Urinary bladder (tissue), 3 donors: ENCODE measurements at regions not wholly inside any gene's neighbourhood (a gene's known extent, or its start where the extent isn't known, plus 50 kb on each side); places are given as distances from the start of the nearest gene placed in this dataset.
"Not testable (repeated sequence)": the region's sequence is repeated elsewhere in the genome, so short reads cannot be mapped to it uniquely, and the experiment has no call there.

Source experiments
- DNase-seq: peaks from one replicate; pipeline ENCODE4 v3.0.0-alpha.2; 2015; ENCODE audit errors: extremely low spot score
- H3K27ac ChIP-seq: one replicate; pipeline ENCODE4 v1.5.1; 2013; ENCODE audit warnings: low read depth, mild to moderate bottlenecking, moderate library complexity
- H3K36me3 ChIP-seq: one replicate; pipeline ENCODE4 v1.6.1; 2013; ENCODE audit warnings: mild to moderate bottlenecking, moderate library complexity; ENCODE audit not compliant: insufficient read depth
- H3K4me1 ChIP-seq: one replicate; pipeline ENCODE4 v1.6.1; 2013; ENCODE audit warnings: mild to moderate bottlenecking, moderate library complexity; ENCODE audit not compliant: insufficient read depth
- H3K4me3 ChIP-seq: one replicate; pipeline ENCODE4 v1.5.1; 2013; ENCODE audit warnings: low read depth, low read length
- WGBS: extraction: QIAGEN DNeasy Blood & Tissue Kit; methylation state at CpG from one replicate; pipeline ENCODE4 v1.1.7; 2013; 5-methylcytosine and 5-hydroxymethylcytosine counted together
- donor health status: healthy with polysubstance abuse.
- donor health status: healthy.

DNA sequence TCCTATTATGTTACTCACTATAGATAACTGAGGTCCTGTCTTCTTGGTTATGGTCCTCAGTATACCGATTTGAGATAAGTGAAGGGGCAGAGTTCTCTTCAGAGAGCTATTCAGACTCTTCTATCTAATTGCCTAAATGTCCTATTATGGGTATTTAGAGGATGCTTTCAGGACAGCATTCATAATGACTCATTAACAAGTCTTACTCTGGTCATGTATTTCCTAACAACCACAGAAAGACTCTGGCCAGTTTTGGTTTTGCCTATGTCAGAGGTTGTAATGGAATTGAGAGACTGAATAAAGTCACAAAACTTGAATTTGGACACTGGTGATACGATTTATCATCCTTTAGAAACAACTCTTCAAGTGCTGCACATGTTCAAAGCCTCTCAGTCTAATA, 1233.0 kb downstream of the JRKL start:
- Histone ChIP-seq H3K4me3 (no peak overlapping the region), H3K4me1 (no peaks in the 10 kb centered on the region), H3K27ac (no peak overlapping the region), H3K36me3 (no peaks in the 10 kb centered on the region)
- DNase-seq = no peak
- WGBS = 76% methylated on average over 2 of the region's 2 CpGs

DNA sequence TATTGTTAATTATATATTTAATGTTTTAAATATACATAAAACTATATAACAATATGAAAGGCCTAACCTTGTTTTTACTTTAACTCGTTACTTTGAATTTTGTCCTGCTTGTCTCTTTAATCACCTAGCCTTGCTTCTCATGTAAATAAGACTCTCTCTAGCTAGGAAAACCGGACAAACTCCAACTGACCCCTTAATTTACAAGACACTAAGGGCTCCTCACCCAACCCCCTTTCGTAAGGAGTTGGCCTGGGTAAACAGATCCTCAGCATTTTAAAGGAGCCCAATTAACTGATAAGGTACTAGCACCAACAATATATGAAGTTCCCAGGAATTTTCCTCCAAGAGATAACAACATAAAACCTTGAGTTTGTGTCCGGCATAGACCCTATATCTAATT, 1246.9 kb downstream of the JRKL start:
- WGBS = 61% methylated on average over 4 of the region's 4 CpGs
- H3K27ac ChIP-seq, H3K4me1 ChIP-seq, H3K4me3 ChIP-seq, H3K36me3 ChIP-seq, DNase-seq: not testable (repeated sequence)

DNA sequence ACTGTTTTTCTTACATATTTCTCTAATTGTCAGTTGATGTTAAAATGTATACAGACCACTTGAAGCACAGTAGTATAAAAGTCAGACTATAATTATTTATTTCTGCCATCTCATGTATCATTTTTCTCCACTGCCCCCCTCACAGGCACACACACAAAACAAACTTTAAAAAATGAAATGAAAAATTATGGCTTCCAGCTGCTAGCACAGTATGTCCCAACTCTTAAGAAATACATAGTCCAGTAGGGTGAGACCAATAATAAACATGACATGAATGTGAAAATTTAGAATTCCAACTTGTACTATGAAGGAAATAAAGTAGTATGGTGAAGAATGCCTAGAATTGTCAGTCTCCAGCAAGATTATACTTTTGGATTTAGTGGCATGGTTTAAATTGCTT, 1247.9 kb downstream of the JRKL start:
- Histone ChIP-seq H3K27ac (no peak overlapping the region), H3K4me3 (no peak overlapping the region), H3K4me1 (no peaks in the 10 kb centered on the region), H3K36me3 (no peaks in the 10 kb centered on the region)
- DNase-seq = no peak

DNA sequence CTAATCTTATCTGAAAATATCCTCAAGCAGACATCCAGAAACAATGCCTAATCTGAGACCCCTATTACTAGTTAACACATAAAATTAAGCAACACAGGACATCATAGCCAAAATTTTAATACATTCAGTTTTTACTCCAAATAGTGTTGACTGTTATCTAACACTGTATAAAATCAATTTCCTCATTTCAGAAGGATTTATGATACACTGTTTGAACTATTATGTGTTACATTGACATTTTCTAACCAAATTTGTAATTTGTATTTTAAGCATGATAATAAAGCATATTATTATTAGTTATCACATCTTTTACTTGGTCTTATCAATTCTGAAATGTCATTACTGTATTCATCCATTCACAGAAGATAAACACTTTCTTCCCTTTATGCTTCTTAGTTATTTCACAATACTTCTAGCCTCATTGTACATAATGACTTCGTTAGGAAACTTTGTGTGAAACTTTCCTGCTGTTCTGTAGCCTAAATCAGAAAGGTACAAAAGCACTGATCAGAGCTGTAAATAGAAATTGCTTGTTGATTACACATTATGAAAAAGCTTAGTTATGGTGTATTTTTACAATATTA, 1248.9 kb downstream of the JRKL start:
- Histone ChIP-seq H3K4me3 (no peak overlapping the region), H3K27ac (no peak overlapping the region), H3K36me3 (no peaks in the 10 kb centered on the region), H3K4me1 (no peaks in the 10 kb centered on the region)
- WGBS = 48% methylated on average over 1 of the region's 1 CpG
- no peak for DNase-seq

DNA sequence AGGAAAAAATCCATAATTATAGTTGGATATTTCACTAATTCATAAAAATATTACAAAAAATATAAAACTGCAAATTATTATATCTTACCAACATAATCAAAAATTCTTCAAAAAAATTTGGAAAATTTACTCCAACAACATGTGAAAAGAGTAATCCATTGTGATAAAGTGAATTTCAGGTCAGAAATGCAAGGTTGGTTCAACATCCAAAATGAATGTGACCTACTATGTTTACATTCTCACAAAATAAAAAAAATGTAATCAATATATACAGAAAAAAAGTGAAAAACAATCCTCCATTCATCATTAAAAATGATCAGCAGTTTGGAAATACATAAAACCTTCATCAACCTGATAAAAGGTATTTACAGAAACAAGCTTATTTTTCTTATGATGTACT, 1252.2 kb downstream of the JRKL start:
- H3K36me3 ChIP-seq = no peaks in the 10 kb centered on the region
- DNase-seq = no peak
- no peaks in the 10 kb centered on the region for H3K4me1 ChIP-seq

DNA sequence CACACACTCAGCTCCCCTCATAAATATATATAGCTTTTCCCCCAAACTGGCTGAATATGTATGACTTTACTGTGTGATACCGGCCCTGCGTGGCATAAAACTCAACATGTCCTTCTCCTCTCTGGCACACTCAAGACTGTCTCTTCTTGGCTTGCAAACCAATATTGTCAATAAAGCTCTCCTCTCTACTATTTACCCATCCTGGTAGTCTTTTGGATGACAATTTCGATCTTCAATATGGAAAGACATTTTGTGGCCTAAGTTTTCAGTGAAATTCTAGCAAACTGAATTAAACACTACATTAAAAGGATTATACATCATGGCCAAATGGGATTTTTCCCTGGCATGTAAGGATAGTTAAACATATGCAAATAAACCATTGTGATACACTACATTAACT, 1255.9 kb downstream of the JRKL start:
- Histone ChIP-seq H3K36me3 (no peaks in the 10 kb centered on the region), H3K4me1 (no peaks in the 10 kb centered on the region), H3K4me3 (no peak overlapping the region), H3K27ac (no peak overlapping the region)
- no peak for DNase-seq
- WGBS = 83% methylated on average over 3 of the region's 3 CpGs

More for the DNA sequence above, 1252.2 kb downstream of the JRKL start:
- Histone ChIP-seq H3K4me3 (no peak overlapping the region), H3K27ac (no peak overlapping the region)

DNA sequence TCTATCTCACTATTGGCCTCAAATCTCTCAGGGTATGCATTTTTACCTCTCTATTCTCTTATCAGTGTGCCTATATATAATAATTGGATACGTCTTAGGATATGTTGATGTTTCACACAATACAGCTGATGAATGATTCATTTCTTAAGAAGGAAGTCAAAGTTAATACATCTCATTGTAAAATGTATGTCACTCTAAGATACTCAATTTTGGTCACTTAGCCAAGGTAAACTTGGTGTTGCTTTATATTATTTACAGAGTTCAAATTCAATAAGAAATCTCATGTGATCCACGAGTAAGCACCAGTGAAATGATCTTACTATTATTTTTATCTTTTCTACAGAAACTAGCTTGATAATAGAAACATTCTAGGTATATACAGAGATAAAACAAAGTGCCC, 1266.5 kb downstream of the JRKL start:
- no peak overlapping the region for H3K4me3 ChIP-seq
- H3K4me1 ChIP-seq = no peaks in the 10 kb centered on the region
- H3K27ac ChIP-seq = no peak overlapping the region
- H3K36me3 ChIP-seq = no peaks in the 10 kb centered on the region
- WGBS = 37% methylated on average over 2 of the region's 2 CpGs
- DNase-seq = no peak

DNA sequence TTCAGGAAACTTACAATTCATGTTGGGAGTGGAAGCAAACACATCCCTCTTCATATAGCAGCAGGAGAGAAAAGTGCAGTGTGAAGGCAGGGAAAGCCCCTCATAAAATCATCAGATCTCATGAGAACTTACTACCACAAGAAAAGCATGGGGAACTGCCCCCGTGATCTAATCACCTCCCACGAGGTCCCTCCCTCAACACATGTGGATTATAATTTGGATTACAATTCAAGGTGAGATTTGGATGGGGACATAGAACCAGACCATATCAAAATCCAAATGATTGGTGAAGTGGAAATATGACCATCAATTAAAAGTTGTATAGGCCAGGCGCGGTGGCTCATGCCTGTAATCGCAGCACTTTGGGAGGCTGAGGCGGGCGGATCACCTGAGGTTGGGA, 1268.0 kb downstream of the JRKL start:
- no peak overlapping the region for H3K27ac ChIP-seq
- WGBS = 92% methylated on average over 7 of the region's 7 CpGs
- no peak overlapping the region for H3K4me3 ChIP-seq
- no peaks in the 10 kb centered on the region for H3K36me3 ChIP-seq
- no peak for DNase-seq
- H3K4me1 ChIP-seq = no peaks in the 10 kb centered on the region

DNA sequence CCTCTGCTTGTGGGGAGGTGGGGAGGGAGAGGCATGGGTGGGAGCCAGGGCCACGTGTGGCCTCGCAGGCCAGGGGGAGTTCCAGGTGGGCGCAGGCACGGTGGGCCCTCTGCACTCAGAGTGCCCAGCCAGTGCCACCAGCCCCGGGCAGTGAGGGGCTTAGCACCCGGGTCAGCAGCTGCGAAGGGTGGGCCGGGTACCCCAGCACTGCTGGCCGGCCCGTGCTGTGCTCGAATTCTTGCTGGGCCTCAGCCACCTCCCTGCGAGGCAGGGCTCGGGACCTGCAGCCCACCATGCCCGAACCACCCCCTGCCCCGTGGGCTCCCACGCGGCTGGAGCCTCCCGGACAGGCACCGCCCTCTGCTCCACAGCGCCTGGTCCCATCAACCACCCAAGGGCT, 1277.2 kb downstream of the JRKL start:
- WGBS = 95% methylated on average over 20 of the region's 20 CpGs
- H3K27ac ChIP-seq = no peak overlapping the region
- no peak for DNase-seq
- H3K4me1 ChIP-seq = no peaks in the 10 kb centered on the region
- H3K36me3 ChIP-seq = no peaks in the 10 kb centered on the region
- no peak overlapping the region for H3K4me3 ChIP-seq

DNA sequence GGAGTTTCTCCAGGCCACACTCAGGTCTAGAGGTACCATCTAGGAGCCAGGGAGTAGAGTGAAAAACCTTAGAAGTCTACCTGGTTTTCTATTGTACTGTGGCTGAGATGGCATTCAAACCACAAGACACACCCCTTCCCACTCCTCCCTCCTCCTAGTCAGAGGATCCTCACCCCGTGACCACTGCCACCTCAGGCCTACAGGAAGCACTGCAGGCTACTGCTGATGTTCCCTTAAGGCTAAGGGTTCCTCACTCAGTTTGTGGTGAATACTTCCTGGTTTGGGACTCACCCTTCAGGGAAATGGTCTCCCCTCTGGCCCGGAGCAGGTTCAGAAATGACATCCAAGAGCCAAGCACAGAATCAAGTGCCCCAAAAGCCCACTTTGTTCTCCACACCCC, 1293.9 kb downstream of the JRKL start:
- no peak for DNase-seq
- no peak overlapping the region for H3K4me3 ChIP-seq
- no peaks in the 10 kb centered on the region for H3K36me3 ChIP-seq
- H3K4me1 ChIP-seq = no peaks in the 10 kb centered on the region
- no peak overlapping the region for H3K27ac ChIP-seq
- WGBS = 80% methylated on average over 2 of the region's 2 CpGs

DNA sequence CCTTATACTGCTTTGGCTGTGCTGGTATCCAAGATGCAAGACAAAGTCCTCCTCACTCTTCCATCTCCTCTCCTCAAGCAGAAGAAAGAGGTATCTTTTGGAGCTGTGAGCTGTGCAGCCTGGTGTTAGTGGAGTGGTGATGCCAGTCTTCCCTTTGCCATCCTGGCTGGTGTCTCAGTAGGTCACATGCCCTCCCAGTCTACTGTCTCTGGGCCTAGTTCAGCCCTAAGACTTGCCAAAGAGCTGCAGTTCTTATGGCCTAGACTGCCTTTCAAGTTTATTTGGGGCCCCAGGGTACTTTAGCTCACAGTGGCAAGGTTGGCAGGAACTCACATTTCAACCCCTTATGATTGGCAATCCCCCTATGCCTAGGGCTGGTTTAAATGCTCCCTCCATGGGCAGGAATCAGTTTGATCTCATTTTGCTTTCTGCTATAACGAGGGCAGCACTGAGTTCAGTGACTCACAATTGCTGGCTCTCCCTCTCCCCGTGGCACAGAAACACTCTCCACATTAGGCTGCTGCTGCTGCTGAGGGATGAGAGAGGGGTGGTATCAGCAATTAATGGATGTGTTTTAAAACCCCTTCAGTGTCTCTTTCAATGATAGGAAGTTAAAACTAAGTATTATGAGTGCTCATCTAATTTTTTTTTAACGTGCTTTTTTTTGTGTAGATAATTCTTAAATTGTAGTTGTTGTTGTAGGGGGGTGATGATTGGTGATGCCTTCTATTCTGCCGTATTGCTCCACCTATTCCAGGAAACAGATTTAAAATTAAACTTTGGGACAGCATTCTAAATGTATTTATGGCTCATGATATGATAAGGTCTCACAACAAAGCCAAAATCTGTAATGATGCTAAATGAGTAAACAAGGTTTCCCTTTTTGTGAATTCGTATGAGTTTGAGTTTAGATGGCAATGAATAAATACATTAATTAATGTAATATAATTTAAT, 1295.0 kb downstream of the JRKL start:
- 70% methylated on average over 5 of the region's 5 CpGs for WGBS
- Histone ChIP-seq H3K4me1 (no peaks in the 10 kb centered on the region), H3K36me3 (no peaks in the 10 kb centered on the region), H3K4me3 (no peak overlapping the region), H3K27ac (no peak overlapping the region)
- no peak for DNase-seq

DNA sequence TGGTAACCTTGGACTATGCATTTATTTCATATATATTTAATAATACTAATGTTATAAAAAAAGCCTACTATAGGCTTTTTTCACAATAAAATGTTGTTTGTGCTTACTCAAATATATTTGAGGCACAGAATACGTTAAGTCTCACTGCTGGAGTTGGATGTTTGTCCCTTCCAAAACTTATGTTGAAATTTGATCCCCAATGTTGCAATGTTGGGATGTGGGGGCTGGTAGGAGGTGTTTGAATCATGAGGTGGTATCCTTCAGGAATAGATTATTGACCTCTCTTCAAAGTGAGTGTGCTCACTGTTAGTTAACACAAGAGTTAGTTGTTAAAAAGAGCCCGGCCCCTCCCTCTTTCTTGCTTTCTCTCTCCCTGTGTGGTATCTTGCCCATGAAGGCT, 1295.9 kb downstream of the JRKL start:
- Histone ChIP-seq H3K4me3 (no peak overlapping the region), H3K4me1 (no peaks in the 10 kb centered on the region), H3K27ac (no peak overlapping the region), H3K36me3 (no peaks in the 10 kb centered on the region)
- DNase-seq = no peak
- 72% methylated on average over 2 of the region's 2 CpGs for WGBS

DNA sequence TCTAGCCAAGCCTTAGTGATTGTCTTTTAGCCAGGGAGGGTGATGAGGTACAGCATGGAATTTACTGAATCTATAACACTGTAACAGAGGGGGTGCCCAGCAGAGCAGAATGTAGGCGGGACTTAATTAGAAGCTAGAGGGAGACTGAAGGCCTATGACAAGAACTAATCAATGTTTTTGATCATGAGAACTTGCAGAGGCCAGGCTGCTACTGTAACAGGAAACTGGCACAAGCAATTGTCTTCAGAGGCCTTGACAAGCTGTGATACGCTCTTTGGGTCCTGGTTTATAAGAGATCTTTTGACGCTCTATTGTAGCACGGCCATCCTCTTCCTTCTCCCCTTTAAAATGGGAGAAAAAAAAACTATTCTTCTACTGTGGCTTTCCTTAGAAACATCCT, 1297.3 kb downstream of the JRKL start:
- Histone ChIP-seq H3K36me3 (no peaks in the 10 kb centered on the region), H3K4me3 (no peak overlapping the region), H3K27ac (no peak overlapping the region), H3K4me1 (no peaks in the 10 kb centered on the region)
- 83% methylated on average over 4 of the region's 4 CpGs for WGBS
- no peak for DNase-seq

DNA sequence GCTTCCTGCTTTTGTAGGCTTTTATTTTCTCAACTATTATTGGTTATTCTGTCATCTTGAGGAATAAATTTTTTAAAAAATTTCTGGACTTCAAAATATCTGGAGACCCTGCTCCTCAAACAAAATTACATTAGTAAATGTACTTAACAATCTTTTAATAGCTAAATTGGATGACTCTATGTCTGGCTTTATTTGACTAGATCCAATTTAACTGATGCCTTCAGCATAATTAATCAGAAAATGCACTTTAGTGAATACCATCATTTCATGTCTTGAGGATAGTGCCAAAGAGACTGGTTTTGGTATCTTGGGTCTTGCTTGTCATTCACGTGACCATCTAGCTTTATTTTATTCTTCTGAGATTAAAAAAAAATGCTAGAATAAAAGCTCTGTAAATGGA, 1301.2 kb downstream of the JRKL start:
- 89% methylated on average over 1 of the region's 1 CpG for WGBS
- Histone ChIP-seq H3K36me3 (no peaks in the 10 kb centered on the region), H3K4me3 (no peak overlapping the region), H3K27ac (no peak overlapping the region), H3K4me1 (no peaks in the 10 kb centered on the region)
- DNase-seq = no peak
